HG03521 (cell line): ENCODE measurements at regions not wholly inside any gene's neighbourhood (a gene's known extent, or its start where the extent isn't known, plus 50 kb on each side); places are given as distances from the start of the nearest gene placed in this dataset.

Experiments
- ATAC-seq: cut with Tn5 transposase; IDR thresholded peaks from one replicate; pipeline ENCODE4 v1.9.1; 2021; ENCODE audit warnings: mild to moderate bottlenecking, moderate library complexity; ENCODE audit not compliant: unreplicated experiment

DNA sequence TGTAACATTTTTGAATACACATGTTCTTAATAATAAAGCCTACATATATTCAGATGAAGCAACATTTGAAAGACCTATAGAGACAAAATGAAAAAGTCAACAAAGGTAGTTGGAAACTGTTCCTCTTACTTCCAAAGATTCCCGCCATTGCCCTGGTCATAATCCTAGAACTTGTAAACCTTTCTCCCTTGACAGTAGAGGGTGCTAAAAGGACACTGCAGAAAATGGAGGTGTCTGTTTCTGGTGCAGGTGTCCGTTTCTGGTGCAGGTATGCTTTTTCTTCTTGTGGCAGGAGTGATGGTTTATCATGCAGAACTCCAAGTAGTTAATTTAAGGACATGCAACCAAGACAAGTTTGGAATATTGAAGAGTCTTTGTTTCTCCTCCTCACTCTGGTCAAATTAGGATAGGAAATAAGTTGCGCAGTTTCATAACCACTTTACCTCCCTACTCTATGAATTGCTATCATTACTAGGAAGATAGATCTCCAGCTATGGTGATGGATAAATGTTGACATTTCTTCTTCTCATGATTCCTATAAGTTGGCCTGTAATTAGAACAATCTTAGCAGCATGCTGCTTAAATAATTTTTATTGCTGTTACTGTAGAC is 56.0 kb upstream of the FAM174A start:
- peak; percentile 48 for ATAC-seq

DNA sequence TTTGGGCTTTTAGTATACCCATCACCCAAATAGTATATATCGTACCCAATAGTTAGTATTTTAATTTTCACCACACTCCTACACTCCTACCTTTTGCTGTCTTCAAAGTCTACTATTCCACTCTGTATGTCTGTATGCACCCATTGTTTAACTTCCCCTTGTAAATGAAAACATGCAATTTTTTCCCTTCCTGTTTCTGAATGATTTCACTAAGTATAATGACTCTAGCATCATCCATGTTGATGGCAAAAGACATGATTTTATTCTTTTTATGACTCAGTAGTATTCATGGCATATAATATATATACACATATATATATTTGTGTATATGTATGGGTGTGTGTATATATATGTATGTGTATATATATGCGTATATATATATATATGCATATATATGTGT is 63.1 kb upstream of the FAM174A start:
- no peak for ATAC-seq

DNA sequence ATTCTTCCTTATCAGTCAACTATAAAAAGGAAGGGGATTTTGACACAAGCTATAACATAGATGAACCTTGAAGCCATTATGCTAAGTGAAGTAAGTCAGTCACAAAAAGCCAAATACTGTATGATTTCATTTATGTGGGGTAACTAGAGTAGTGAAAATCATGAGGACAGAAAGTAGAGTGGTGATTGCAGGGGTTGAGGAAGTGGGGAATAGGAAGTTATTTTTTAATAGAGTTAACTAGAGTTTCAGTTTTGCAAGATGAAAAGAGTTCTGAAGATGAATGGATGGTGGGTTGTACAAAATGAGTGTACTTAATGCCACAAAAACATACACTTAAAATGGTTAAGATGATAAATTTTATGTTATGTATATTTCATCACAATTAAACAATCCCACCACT is 65.4 kb upstream of the FAM174A start:
- ATAC-seq: peak; percentile 90

DNA sequence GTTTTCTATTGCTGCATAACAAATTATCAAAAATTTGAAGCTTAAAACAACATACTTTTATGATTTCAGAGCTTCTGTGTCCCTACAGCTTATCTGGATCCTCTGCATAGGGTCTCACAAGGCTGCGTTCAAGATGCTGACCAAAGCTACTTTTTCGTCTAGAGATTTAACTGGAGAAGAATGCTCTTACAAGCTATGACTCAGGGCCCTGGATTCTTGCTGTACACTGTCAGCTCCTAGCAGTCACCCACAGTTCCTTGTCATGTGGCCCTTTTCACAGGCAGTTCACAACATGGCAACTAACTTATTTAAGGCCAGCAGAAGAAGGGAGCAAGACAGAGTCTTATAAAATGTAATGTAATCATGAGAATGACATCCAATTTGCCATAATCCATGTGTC is 70.8 kb upstream of the FAM174A start:
- no peak for ATAC-seq

DNA sequence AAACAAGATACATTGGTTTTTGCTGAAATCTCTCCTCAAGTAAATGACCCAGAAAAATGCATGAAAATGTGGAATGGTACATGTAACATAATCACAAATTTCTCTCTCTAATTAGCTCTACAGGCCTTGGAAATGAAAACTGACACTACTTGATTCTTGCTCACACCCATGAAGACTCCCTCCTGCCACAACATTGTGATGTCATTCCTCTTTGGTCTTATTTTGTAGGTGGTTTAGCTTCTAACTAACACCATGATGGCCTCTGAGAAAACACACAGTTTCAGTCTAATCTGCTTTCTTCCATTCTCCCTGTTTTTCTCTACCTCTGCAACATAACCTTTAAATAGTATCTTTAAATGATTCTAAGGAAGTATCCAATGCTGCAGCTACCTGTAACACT is 78.6 kb upstream of the FAM174A start:
- no peak for ATAC-seq

DNA sequence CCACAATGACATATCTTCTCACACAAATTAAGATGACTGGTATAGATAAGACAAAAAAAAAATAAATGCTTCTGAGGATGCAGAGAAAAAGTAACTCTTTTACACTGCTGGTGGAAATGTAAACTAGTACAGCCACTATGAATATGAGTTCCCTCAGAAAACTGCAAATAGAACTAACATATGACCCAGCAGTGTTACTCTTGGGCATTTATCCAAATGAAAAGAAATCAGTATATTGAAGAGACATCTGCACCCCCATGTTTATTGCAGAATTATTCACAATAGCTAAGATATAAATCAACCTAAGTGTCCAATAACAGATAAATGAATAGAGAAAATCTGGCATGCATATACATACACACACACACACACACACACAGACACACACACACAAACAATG is 83.0 kb upstream of the FAM174A start:
- no peak for ATAC-seq

DNA sequence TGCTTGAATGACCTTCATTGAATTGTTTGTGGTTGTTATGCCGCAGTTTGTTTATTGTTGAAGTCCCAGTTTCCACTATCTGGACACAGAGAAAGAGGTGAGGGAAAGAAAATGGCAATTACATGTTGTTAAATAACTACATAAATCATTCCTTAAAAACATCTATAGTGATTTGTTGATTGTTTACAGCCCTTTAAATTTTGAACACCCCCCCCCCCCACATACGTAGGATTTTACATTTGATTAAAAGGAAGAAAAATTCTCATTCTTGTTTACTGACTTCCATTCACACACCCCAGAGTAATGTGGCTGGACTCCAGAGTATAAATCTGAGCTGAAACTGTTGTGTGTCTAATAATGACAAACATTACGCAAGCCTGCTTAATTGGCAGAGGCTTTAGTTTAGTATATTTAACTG is 87.1 kb upstream of the FAM174A start:
- no peak for ATAC-seq

DNA sequence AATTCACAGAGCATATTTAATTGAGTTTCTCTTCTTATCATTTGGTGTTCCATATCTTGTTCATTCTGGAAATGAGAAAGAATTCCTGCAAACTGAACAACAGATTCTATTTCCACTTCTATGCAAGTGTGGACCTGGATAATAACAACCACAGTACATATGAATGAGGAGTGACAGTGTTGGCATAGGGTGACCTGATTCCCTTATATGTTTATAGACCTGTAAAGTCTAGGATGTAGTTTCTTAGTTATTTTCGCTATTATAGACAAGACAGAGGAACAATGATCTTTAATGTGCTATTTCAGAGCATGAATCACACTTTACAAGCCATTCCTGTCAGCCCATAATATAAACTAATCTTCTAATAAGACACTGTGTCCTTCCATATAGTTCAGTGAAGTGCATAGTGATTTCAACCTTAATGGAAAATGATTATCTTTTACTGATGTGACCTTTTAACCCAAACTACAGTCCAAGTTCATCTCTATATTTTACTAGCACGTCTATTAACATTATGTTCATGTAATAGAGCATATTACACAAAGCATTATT is 88.2 kb upstream of the FAM174A start:
- ATAC-seq: no peak

DNA sequence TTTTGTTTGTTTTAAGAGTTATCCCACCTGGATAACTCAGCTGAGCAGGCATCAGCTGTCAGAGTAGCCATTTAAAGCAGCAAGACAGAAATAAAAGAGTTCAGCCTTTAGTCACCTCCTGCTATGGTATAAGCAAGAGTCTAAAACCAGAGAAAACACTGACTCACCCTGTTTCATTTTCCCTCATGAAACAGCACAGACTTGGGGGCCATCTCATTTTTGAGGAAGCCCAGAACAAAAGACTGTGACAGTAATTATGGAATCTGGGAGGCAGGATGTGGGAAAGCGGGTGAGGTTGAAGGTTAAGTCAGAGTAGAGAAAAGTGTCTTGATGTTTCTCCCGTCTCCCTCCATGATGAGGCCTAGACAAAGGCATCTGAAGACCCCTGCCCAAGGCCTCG is 90.2 kb upstream of the FAM174A start:
- ATAC-seq: no peak

DNA sequence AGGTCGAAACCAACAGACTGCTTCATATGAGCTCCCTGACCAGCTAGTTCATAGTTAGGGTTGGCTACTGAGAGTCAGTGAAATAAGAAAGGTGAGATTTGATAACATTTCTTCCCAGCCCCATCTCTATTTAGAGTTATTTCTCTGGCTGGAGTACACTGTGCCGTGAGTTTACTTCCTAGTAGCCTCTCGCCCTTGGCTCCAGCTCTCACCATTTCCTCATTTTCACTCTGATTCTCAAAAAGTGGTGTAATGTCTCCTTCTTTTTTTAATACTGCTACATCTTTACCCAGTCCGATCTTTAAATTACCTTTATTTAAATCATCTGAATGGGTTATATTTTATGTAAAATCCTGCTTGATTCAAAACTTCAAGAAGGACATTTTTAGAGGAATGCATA is 100.4 kb upstream of the FAM174A start:
- ATAC-seq: no peak

DNA sequence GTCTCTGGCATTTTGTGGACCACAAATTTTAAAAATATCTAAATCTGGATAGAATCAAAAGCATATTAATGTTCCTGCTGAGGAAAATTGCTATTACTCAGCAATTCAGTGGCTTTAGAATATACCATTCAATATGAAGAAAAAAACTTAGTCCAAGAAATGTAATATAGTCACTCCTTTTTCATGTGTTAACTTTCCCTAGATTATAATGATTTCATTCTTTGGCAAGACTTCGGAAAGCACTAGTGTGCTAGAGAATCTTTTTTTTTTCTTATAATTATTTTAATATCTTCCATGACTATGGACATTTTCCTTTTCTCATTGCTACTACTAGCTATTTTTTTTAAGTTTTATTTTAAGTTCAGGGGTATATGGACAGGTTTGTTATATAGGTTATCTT is 102.4 kb upstream of the FAM174A start:
- no peak for ATAC-seq

DNA sequence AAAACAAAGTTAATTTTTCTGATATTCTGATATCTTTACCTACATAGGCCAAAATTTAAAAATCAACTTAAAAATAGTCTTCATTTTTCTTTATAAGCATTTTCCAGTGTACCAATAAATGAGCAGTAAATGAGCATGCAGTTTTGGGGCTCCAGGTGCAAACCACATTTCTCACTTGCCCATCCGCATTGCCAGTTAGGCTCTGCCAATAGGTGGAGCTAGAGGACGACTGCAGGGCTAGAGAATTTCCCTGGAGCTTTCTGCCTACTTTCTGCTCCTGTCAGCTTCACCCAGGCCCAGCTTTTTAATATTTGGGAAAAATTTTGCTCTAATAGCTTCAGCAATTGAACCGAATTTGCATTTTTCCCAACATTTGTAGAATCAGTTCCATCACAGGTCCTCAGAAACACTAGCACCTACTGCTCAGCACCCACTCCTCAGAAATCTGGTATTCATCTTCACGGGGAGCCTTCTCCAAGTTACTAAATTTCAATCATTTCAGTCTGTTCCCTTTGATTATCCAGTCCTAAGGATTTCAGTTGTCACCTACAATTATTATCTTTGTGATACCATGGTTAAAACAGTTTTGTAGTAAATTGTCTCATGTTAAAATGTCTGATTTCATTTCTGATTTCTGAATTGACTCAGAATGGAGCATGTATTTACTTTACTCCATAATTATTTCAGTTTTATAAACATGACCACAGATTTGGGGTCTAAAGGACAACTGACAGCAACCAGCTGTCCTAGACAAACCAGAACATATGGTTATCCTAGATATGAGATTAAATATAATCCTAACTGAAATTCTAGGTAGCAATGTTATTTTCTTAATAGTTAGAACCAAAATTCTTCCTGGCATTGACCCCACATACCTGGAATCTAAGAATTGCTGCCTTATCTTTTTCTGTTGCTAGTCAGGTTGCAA is 104.6 kb upstream of the FAM174A start:
- ATAC-seq: no peak

DNA sequence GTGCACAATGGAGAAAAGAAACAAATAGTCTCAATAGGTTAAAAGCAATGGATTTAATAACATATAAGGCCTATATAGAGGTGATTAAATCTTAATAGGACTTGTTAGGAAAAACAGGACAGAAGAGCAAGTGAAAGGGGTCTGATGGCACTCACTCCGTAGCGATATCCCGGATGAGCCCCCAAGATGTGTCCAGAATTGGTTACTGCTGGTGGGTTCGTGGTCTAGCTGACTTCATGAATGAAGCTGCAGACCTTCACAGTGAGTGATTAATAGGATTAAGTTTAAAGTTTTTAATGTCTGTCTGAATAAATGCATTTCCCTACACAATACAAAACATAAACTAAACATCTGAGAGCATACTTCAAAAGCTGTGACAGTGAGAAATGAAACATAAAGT is 110.4 kb upstream of the FAM174A start:
- ATAC-seq: no peak

DNA sequence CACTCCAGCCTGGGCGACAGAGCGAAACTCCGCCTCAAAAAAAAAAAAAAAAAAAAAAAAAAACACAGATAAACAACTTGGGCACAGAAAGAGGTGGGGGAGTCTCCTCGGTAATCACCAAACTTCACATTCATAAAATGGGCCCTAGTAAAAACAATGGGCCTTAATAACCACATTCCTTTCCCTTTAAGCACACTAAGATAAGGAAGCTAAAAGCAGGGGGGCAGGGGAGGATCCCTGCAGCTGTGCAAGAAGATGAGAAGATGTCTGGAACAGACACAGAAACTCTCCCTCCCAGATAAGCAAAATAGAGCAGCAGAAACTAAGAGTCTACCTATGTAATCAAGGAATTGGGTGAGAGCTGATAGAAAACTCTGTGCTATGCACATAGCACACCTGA is 111.2 kb upstream of the FAM174A start:
- no peak for ATAC-seq

DNA sequence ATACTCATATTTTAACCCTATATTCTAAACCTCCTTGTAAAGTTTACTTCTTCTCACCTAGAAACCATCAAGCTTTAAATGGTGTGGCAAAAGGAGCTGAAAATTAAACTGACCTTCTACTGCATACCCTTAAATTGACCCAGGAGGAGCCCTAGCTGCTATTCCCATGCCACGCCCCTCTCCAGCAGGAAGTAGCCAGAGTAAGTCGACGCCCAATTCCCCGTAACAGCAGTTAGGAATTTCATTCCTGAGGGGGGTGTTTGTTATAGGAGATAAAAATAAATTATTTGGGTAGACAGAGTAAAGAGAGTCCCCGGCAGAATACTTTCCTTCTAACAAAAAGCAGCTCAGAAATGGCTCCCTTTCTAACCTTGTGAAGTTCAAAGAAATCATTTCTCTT is 111.8 kb upstream of the FAM174A start:
- no peak for ATAC-seq

DNA sequence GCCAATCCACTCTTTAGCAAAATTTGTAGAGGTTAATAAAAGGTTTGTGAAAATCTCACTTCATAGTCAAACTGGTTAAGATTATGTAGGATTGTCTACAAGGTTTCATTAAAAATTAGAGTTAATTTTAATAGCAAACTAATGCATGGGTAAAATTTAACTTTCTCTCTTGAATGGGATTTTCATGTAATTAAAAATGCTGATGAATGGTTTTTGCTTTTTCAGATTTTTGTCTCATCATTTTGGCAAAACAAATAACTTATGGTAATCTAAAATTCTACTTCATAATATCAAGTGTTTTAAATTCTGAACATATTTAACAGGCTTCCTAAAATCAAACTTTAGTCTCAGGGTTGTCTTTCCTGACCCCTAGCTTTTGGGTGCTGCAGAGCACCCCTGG is 113.8 kb upstream of the FAM174A start:
- no peak for ATAC-seq

DNA sequence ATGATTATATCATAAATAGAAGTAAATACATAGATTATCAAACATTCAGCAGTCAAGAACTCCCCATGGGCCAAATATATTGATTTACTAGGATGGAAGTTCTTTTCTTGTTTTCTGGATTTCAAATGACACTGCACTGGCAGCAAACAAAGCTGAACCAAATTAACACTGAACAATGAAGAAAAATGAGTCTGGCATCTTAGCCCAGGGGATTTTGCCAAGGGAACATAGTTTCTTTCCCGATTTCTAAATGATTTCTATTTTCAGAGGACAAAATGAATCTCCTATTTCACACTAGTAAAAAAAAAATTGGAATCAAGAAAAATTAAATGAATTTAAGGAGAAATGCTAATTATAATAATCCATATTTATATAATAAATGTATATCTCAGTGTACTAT is 116.9 kb upstream of the FAM174A start:
- ATAC-seq: no peak

DNA sequence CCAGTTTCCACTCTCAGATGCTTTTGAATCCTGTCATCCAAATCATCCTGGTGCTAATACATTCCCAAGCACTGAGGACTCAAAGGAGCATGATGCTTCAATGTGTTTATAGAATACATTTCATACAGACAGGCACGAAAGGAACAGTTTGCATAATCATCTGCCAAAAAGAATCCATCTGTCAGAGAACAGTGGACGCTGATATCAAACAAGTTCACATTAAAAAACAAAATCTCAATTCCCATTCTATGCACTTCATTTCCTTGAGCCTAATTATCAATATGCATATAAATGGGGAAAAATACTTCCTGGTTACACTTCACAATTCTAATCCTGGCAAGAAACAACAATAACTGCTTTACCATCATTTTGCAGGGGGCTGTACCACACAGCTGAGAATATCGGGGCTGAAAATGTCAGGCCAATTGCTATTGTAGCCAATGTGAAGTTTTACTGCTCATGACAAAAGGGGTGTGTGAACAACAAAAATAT is 125.5 kb upstream of the FAM174A start:
- no peak for ATAC-seq

DNA sequence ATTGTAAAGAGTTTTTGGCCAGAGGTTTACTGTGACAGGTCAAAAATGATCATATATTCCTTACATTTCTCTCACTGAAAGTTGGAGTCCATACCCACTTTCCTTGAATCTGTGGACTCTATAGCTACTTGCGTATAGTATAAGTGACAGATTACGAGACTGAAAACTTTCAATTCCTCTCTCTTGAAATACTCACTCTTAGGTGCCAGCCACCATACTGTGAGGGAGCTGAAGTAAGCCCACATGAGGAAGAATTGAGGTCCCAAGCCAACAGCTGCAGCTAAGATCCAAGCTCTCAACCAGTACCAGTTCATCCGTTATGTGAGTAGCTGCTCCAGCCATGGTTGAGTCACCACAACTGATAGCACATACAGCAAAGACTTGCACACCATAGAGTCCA is 128.1 kb upstream of the FAM174A start:
- no peak for ATAC-seq

DNA sequence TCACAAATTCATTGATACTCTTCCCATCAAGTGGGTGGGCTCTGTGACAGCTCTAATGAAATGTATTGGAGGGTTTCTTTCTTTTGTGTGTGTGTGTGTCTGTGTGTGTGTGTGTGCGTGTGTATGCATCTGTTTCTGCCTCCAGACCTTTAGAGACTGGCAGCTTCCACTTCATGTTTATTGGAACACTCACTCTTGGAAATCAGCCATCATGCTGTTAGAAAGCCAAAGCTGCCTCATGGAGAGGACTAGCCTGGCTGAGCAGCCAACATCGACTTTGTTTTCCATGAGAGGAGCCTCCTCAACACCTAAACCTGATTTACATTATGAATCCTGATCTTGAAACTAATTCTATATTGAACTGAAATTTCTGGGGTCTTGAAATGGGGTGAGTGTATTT is 128.5 kb upstream of the FAM174A start:
- ATAC-seq: no peak

DNA sequence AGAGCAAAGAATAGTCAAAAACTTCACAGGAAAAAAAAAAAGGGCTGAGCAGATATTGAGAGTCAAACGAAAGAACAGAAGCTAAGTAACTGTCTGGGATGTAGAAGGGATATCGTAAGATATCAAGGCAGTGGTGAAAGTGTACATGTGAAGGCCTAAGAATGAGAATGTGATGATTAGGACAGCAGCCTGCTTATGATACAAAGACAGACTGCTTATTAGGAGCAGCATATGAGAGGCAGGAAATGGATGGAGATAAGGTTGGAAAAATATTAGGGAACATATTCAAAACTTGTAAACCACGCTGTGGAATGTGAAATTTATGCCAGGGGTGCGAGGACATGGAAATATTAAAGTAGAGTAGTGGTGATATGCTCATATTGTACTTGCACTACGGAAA is 133.1 kb upstream of the FAM174A start:
- no peak for ATAC-seq

DNA sequence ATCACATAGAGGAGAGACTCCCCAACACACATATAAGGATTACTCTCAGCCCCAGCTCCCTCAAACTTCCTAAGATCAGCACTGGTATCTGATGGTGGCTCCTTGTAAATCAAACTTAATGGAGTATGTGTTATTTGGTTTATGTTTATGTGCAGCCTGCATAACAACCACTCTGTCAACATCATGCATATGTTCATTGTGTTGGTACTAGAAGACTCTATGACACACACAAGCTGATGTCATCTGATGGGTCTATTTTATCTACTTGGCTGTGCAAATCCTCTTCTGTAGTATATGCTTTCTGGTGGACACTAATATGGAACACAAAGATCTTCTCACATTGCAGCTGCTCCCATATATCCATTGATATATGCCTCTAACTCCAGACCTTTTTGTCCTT is 134.0 kb upstream of the FAM174A start:
- no peak for ATAC-seq
